LNCaP clone FGC (cell line): ENCODE measurements at regions not wholly inside any gene's neighbourhood (a gene's known extent, or its start where the extent isn't known, plus 50 kb on each side); places are given as distances from the start of the nearest gene placed in this dataset.

Source experiments
- DNase-seq: peaks from one replicate; pipeline ENCODE4 v3.0.0-alpha.2; 2011; ENCODE audit warnings: low read depth
- H3K4me3 ChIP-seq: 2 replicates; pipeline ENCODE4 v1.5.1; 2011; ENCODE audit warnings: mild to moderate bottlenecking, low read depth, low read length, control low read depth
- TF ChIP-seq, protein P1 (sequence below): IDR thresholded peaks from 2 replicates; pipeline ENCODE4 v1.5.1; 2012; ENCODE audit warnings: mild to moderate bottlenecking; ENCODE audit not compliant: control insufficient read depth, insufficient read depth; ENCODE audit errors: extremely low read depth

GRCh38 chr4:126563389-126563788, 1069.4 kb upstream of the INTU start:
- TF ChIP-seq, protein P1, sequence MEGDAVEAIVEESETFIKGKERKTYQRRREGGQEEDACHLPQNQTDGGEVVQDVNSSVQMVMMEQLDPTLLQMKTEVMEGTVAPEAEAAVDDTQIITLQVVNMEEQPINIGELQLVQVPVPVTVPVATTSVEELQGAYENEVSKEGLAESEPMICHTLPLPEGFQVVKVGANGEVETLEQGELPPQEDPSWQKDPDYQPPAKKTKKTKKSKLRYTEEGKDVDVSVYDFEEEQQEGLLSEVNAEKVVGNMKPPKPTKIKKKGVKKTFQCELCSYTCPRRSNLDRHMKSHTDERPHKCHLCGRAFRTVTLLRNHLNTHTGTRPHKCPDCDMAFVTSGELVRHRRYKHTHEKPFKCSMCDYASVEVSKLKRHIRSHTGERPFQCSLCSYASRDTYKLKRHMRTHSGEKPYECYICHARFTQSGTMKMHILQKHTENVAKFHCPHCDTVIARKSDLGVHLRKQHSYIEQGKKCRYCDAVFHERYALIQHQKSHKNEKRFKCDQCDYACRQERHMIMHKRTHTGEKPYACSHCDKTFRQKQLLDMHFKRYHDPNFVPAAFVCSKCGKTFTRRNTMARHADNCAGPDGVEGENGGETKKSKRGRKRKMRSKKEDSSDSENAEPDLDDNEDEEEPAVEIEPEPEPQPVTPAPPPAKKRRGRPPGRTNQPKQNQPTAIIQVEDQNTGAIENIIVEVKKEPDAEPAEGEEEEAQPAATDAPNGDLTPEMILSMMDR, result no peak
- no peak overlapping the region for H3K4me3 ChIP-seq
- no peak for DNase-seq

DNA sequence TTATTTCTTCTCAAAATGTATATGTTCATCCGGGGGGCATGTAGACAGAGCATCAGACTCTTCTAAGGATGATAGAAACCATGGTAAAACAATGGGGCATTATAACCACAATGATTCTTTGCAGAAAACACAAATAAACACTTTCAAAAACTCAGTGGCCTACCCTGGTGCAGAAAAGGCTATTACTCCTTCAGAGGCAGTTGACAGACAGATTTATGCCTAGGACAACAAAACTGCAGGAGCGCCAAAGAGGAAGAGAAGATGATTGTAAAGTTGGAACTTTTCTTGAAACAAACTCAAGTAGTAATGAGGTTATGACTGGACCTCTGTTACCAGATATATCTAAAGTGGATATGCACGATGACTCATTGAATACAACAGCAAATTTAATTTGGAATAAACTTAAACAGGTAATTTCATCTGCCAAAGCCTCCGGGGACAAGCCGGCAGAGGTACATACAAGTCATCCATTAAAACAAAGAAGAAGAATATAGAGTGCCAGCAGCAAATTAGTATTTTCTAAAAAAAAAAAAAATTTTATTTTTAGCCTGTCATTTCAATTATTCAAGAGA, 1068.4 kb upstream of the INTU start:
- H3K4me3 ChIP-seq, result no peak overlapping the region
- DNase-seq, result no peak
- TF ChIP-seq, protein P1, result no peak

GRCh38 chr4:126568652-126569570, 1063.8 kb upstream of the INTU start:
- peak overlapping the region; percentile 11; the same call in 1 of the 2 replicates for H3K4me3 ChIP-seq
- TF ChIP-seq, protein P1, result no peak
- no peak for DNase-seq

DNA sequence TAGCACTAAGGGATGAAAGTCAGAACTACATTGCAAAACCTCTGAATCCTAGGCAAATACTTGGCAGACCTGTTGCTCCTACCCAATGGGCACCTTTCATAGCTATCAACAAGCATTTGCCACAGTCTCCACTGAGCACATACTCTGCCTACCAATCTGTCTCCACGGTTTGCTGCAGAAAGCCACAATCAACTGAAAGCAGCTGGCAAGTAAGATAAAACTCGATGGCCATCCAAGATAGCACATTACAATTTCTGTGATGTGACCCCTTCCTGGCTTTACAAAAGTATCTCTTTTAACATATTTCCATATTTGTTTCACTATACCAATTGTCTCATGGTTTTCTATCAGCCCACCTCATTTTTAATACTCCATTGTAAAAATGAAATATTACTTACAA, 1060.5 kb upstream of the INTU start:
- TF ChIP-seq, protein P1, result no peak
- DNase-seq, result no peak

GRCh38 chr4:126582737-126583136, 1050.0 kb upstream of the INTU start:
- H3K4me3 ChIP-seq, result no peak overlapping the region
- TF ChIP-seq, protein P1, result peak; percentile 53
- DNase-seq, result no peak

More for the DNA sequence above, 1060.5 kb upstream of the INTU start:
- H3K4me3 ChIP-seq, result no peak overlapping the region

GRCh38 chr4:126583509-126583908, 1049.2 kb upstream of the INTU start:
- DNase-seq, result no peak
- no peak overlapping the region for H3K4me3 ChIP-seq
- TF ChIP-seq, protein P1, result peak; percentile 81
